ENCODE measurements at regions not wholly inside any gene's neighbourhood (a gene's known extent, or its start where the extent isn't known, plus 50 kb on each side); places are given as distances from the start of the nearest gene placed in this dataset.

- ChIA-PET POLR2A (no interaction called here), CTCF (no interaction called here)
- Histone ChIP-seq H3K9ac (ENCODE audit: low read length) (no peak overlapping the region), H3K4me2 (replicated peaks; ENCODE audit: low read depth, low read length, poor library complexity, severe bottlenecking) (no peak overlapping the region), H3K27me3 (replicated peaks in 1 of 4; ENCODE audit: control extremely low read depth in 1 of 4, control insufficient read depth in 3 of 4, insufficient read depth in 4 of 4, low read length in 3 of 4) (no peaks in the 10 kb centered on the region), H3K9me3 (ENCODE audit: control extremely low read depth in 1 of 3, control insufficient read depth in 2 of 3, insufficient read depth in 1 of 3, low read length in 2 of 3) (no peaks in the 10 kb centered on the region), H3K27ac (ENCODE audit: low read length in 2 of 2) (no peak overlapping the region), H3K36me3 (replicated peaks in 1 of 2; ENCODE audit: control extremely low read depth in 1 of 2, control insufficient read depth in 1 of 2, extremely low read depth in 1 of 2, insufficient read depth in 2 of 2, low read length in 1 of 2) (no peaks in the 10 kb centered on the region), H4K20me1 (ENCODE audit: control insufficient read depth, insufficient read depth, low read length, poor library complexity, severe bottlenecking) (no peaks in the 10 kb centered on the region), H2AFZ (ENCODE audit: insufficient read depth, low read depth, low read length, poor library complexity, severe bottlenecking) (no peak overlapping the region), H3K4me3 (ENCODE audit: control extremely low read depth in 1 of 5, extremely low read depth in 1 of 5, insufficient read depth in 1 of 5, low read depth in 2 of 5, low read length in 4 of 5) (no peak overlapping the region), H3K79me2 (ENCODE audit: control insufficient read depth, insufficient read depth, low read length) (no peaks in the 10 kb centered on the region), H3K4me1 (ENCODE audit: control insufficient read depth in 2 of 2, insufficient read depth in 2 of 2, low read length in 2 of 2) (no peaks in the 10 kb centered on the region)
- ATAC-seq (ENCODE audit: low read depth) (no peak), DNase-seq (no peak)
- no peaks in the 10 kb centered on the region for H3K9me3 Mint-ChIP-seq (ENCODE audit: insufficient read depth)
- peaks cover 14% of the 10 kb centered on the region for H3K27me3 Mint-ChIP-seq
- no CpG with 5 or more reads among the region's 2 CpGs for WGBS (ENCODE audit: insufficient coverage)
- TF ChIP-seq EZH2 (IDR thresholded peaks at IDR 0.05; ENCODE audit: borderline replicate concordance, insufficient read depth, low read depth, low read length, poor library complexity, severe bottlenecking) = no peak
- TF ChIP-seq, protein P1, sequence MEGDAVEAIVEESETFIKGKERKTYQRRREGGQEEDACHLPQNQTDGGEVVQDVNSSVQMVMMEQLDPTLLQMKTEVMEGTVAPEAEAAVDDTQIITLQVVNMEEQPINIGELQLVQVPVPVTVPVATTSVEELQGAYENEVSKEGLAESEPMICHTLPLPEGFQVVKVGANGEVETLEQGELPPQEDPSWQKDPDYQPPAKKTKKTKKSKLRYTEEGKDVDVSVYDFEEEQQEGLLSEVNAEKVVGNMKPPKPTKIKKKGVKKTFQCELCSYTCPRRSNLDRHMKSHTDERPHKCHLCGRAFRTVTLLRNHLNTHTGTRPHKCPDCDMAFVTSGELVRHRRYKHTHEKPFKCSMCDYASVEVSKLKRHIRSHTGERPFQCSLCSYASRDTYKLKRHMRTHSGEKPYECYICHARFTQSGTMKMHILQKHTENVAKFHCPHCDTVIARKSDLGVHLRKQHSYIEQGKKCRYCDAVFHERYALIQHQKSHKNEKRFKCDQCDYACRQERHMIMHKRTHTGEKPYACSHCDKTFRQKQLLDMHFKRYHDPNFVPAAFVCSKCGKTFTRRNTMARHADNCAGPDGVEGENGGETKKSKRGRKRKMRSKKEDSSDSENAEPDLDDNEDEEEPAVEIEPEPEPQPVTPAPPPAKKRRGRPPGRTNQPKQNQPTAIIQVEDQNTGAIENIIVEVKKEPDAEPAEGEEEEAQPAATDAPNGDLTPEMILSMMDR (IDR thresholded peaks at IDR 0.05) = no peak
- intact Hi-C loops (cut with micrococcal nuclease) = no loop called here
- H3K27ac Mint-ChIP-seq = no peak overlapping the region
- no peaks in the 10 kb centered on the region for H3K4me1 Mint-ChIP-seq
- no peak overlapping the region for H3K4me3 Mint-ChIP-seq
Observed at GRCh38 chr18:25633563-25633962, 281.6 kb upstream of the ZNF521 start.

DNA sequence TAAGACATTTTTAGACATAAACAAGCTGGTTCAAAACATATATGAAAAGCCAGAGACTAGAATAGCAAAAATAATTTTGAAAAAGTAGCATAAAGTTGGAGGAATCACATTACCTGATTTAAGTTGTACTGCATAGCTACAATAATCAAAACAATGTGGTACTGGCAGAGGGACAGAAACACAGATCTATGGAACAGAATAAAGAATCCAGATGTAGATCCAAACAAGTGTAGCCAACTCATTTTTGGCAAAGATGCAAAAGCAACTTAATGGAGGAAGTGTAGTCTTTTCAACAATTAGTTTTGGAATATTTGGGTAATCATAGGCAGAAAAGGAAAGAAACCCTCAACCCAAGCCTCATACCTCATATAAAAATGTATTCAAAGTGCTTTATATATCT is 278.7 kb upstream of the ZNF521 start:
- POLR2A ChIA-PET = no interaction called here
- H3K27me3 ChIP-seq (replicated peaks in 1 of 4; ENCODE audit: control extremely low read depth in 1 of 4, control insufficient read depth in 3 of 4, insufficient read depth in 4 of 4, low read length in 3 of 4) = peaks cover 0 to 2% (median 0%) of the 10 kb centered on the region in 4 experiments
- no peaks in the 10 kb centered on the region for H3K36me3 ChIP-seq (replicated peaks in 1 of 2; ENCODE audit: control extremely low read depth in 1 of 2, control insufficient read depth in 1 of 2, extremely low read depth in 1 of 2, insufficient read depth in 2 of 2, low read length in 1 of 2)
- no peak for DNase-seq
- no peaks in the 10 kb centered on the region for H3K79me2 ChIP-seq (ENCODE audit: control insufficient read depth, insufficient read depth, low read length)
- Mint-ChIP-seq H3K4me3 (no peak overlapping the region), H3K27me3 (peaks cover 14% of the 10 kb centered on the region), H3K9me3 (ENCODE audit: insufficient read depth) (no peaks in the 10 kb centered on the region), H3K27ac (no peak overlapping the region), H3K4me1 (no peaks in the 10 kb centered on the region)
- H3K9ac ChIP-seq (ENCODE audit: low read length) = no peak overlapping the region
- no peak overlapping the region for H3K4me2 ChIP-seq (replicated peaks; ENCODE audit: low read depth, low read length, poor library complexity, severe bottlenecking)
- no peaks in the 10 kb centered on the region for H3K4me1 ChIP-seq (ENCODE audit: control insufficient read depth in 2 of 2, insufficient read depth in 2 of 2, low read length in 2 of 2)
- H3K4me3 ChIP-seq (ENCODE audit: control extremely low read depth in 1 of 5, extremely low read depth in 1 of 5, insufficient read depth in 1 of 5, low read depth in 2 of 5, low read length in 4 of 5) = no peak overlapping the region
- ATAC-seq (ENCODE audit: low read depth) = no peak
- H2AFZ ChIP-seq (ENCODE audit: insufficient read depth, low read depth, low read length, poor library complexity, severe bottlenecking) = no peak overlapping the region
- no peak overlapping the region for H3K27ac ChIP-seq (ENCODE audit: low read length in 2 of 2)
- H4K20me1 ChIP-seq (ENCODE audit: control insufficient read depth, insufficient read depth, low read length, poor library complexity, severe bottlenecking) = no peaks in the 10 kb centered on the region
- TF ChIP-seq, protein P1 (IDR thresholded peaks at IDR 0.05) = no peak
- no peak for TF ChIP-seq EZH2 (IDR thresholded peaks at IDR 0.05; ENCODE audit: borderline replicate concordance, insufficient read depth, low read depth, low read length, poor library complexity, severe bottlenecking)
- CTCF ChIA-PET = no interaction called here
- H3K9me3 ChIP-seq (ENCODE audit: control extremely low read depth in 1 of 3, control insufficient read depth in 2 of 3, insufficient read depth in 1 of 3, low read length in 2 of 3) = peaks cover 0 to 12% (median 6%) of the 10 kb centered on the region in 3 donors
- intact Hi-C loops (cut with micrococcal nuclease) = no loop called here

Measured in B cell (primary cell).